K562 (cell line): ENCODE measurements at regions not wholly inside any gene's neighbourhood (a gene's known extent, or its start where the extent isn't known, plus 50 kb on each side); places are given as distances from the start of the nearest gene placed in this dataset.

Experiments
- ARID3A ChIP-seq: IDR thresholded peaks from 2 replicates; pipeline ENCODE4 v1.6.1; 2012; ENCODE audit warnings: low read depth, low read length, improper control_type of control experiment, borderline replicate concordance
- ATF1 ChIP-seq, 2 experiments: fragments of 450-650 bp in 1 of 2; IDR thresholded peaks; 2 replicates each; pipeline ENCODE4 v1.6.1; 2016; ENCODE audit warnings: missing compliant biosample characterization in 1 of 2, missing genetic modification characterization in 1 of 2
- ATF2 ChIP-seq: sonication (generic); formaldehyde crosslinking; IDR thresholded peaks from 2 replicates; pipeline ENCODE4 v1.8.1; 2022; ENCODE audit warnings: missing genetic modification reagents
- BRF2 ChIP-seq: IDR thresholded peaks from 3 replicates; pipeline ENCODE4 v1.6.1; 2011; ENCODE audit warnings: borderline replicate concordance, mild to moderate bottlenecking; ENCODE audit not compliant: insufficient read length, insufficient read depth
- CAMTA2 ChIP-seq: fragments of 250-450 bp; sonication (Bioruptor Pico); conservative IDR thresholded peaks from 2 replicates; pipeline ENCODE4 v1.5.1; 2022
- CBFA2T3 ChIP-seq: fragments of 450-650 bp; IDR thresholded peaks from 2 replicates; pipeline ENCODE4 v1.6.1; 2017
- CREB5 ChIP-seq: fragments of 250-450 bp; sonication (Bioruptor Pico); IDR thresholded peaks from 2 replicates; pipeline ENCODE4 v1.5.0; 2020; ENCODE audit warnings: mild to moderate bottlenecking
- HDAC8 ChIP-seq: fragments of 450-650 bp; IDR thresholded peaks from 2 replicates; pipeline ENCODE4 v1.6.1; 2016; ENCODE audit warnings: mild to moderate bottlenecking, missing genetic modification characterization, moderate library complexity, missing compliant biosample characterization
- MLLT1 ChIP-seq, 2 experiments: fragments of 450-650 bp; IDR thresholded peaks; 2 replicates each; pipeline ENCODE4 v1.6.1; 2016
- MTF1 ChIP-seq: fragments of 250-450 bp; sonication (Bioruptor Pico); IDR thresholded peaks from 2 replicates; pipeline ENCODE4 v1.9.0; 2021; ENCODE audit warnings: moderate library complexity, mild to moderate bottlenecking, inconsistent platforms, borderline replicate concordance
- RAD21 ChIP-seq, 2 experiments: fragments of 250-450 bp in 1 of 2; fragments of 450-650 bp in 1 of 2; sonication (Bioruptor Pico) in 1 of 2; formaldehyde crosslinking in 1 of 2; IDR thresholded peaks in 1 of 2; conservative IDR thresholded peaks in 1 of 2; 2 replicates each; pipeline versions ENCODE4 v1.4.0 to v1.8.0; 2020 to 2022; ENCODE audit warnings: mild to moderate bottlenecking in 2 of 2, moderate library complexity in 1 of 2
- TAF1 ChIP-seq: IDR thresholded peaks from 2 replicates; pipeline ENCODE4 v1.6.1; 2011; ENCODE audit warnings: mild to moderate bottlenecking, low read length, moderate library complexity; ENCODE audit not compliant: insufficient read depth, control insufficient read depth, severe bottlenecking; ENCODE audit errors: extremely low read depth
- TRIM25 ChIP-seq: fragments of 450-650 bp; IDR thresholded peaks from 2 replicates; pipeline ENCODE4 v1.7.0; 2016; ENCODE audit warnings: borderline replicate concordance
- ZNF212 ChIP-seq: fragments of 450-650 bp; formaldehyde crosslinking; IDR thresholded peaks from 2 replicates; pipeline ENCODE4 v1.4.0; 2020; ENCODE audit warnings: mild to moderate bottlenecking
- ZNF263 ChIP-seq: sonication (generic); formaldehyde crosslinking; IDR thresholded peaks from 2 replicates; pipeline ENCODE4 v1.8.0; 2022; ENCODE audit warnings: mild to moderate bottlenecking, missing genetic modification reagents, borderline replicate concordance
- ZNF444 ChIP-seq: fragments of 250-450 bp; sonication (Bioruptor Pico); IDR thresholded peaks from 2 replicates; pipeline ENCODE4 v1.4.0; 2020; ENCODE audit warnings: mild to moderate bottlenecking, moderate library complexity
- ZNF511 ChIP-seq: sonication (generic); formaldehyde crosslinking; IDR thresholded peaks from 2 replicates; pipeline ENCODE4 v1.8.0; 2022; ENCODE audit warnings: mild to moderate bottlenecking, missing genetic modification reagents
- ZNF778 ChIP-seq: fragments of 450-650 bp; formaldehyde crosslinking; IDR thresholded peaks from 2 replicates; pipeline ENCODE4 v1.4.0; 2020; ENCODE audit warnings: mild to moderate bottlenecking, moderate library complexity

GRCh38 chr21:35100349-35100811 lies 51.3 kb upstream of the RUNX1 start (continued):
- no peak for TF ChIP-seq ZNF263 (CRISPR knock-in tag)
- TF ChIP-seq ZNF444 = 0 out of 2 replicates have a peak, but pooled peaks have one; percentile 49
- TF ChIP-seq TAF1 = no peak
- TF ChIP-seq RAD21 (CRISPR knock-in tag; conservative IDR thresholded peaks at IDR 0.05 in 1 of 2, IDR thresholded peaks at IDR 0.05 in 1 of 2) = 0 out of 4 replicates have a peak, but pooled peaks of 1 of the 2 experiments have one; percentile 6
- TF ChIP-seq ATF1 (CRISPR knock-in tag; IDR thresholded peaks at IDR 0.05) = no peak
- no peak for TF ChIP-seq ATF1 (tag; IDR thresholded peaks at IDR 0.05)
- no peak for TF ChIP-seq HDAC8 (tag)
- no peak for TF ChIP-seq CREB5 (CRISPR knock-in tag)
- no peak for TF ChIP-seq ZNF778 (CRISPR knock-in tag)
- TF ChIP-seq MLLT1 (IDR thresholded peaks at IDR 0.05) = no peak
- no peak for TF ChIP-seq ATF2 (CRISPR knock-in tag)
- peak; percentile 41 for TF ChIP-seq CBFA2T3
- TF ChIP-seq ZNF212 = no peak
- TF ChIP-seq MTF1 = no peak
- no peak for TF ChIP-seq BRF2
- no peak for TF ChIP-seq TRIM25
- no peak for TF ChIP-seq ZNF511 (CRISPR knock-in tag)
- TF ChIP-seq ARID3A = no peak
- TF ChIP-seq CAMTA2 (CRISPR knock-in tag) = no peak
